Heart right ventricle (tissue), 16 donors: ENCODE measurements at regions not wholly inside any gene's neighbourhood (a gene's known extent, or its start where the extent isn't known, plus 50 kb on each side); places are given as distances from the start of the nearest gene placed in this dataset.

Source experiments
- ATAC-seq, 8 donors: fragments of 200-7000 bp; cut with Tn5 transposase; one replicate each; pipeline ENCODE4 v1.9.1; 2020; ENCODE audit warnings: mild to moderate bottlenecking in 8 of 8, moderate library complexity in 8 of 8, moderate number of reproducible peaks in 1 of 8
- DNase-seq, 2 donors: peaks; one replicate each; pipeline ENCODE4 v3.0.0-alpha.2; 2020
- H3K27ac ChIP-seq, 10 donors: fragments of 200-600 bp; sonication (generic) in 2 of 10; one replicate each; pipeline versions ENCODE4 v1.5.0 to v1.8.0; 2020 to 2022; ENCODE audit warnings: mild to moderate bottlenecking in 3 of 10
- H3K27me3 ChIP-seq, 7 donors: fragments of 200-600 bp; one replicate each; pipeline ENCODE4 v1.8.0; 2021 to 2022; ENCODE audit warnings: mild to moderate bottlenecking in 2 of 7
- H3K36me3 ChIP-seq, 9 donors: fragments of 200-600 bp; sonication (generic) in 1 of 9; one replicate each; pipeline versions ENCODE4 v1.5.0 to v1.8.0; 2020 to 2022; ENCODE audit warnings: mild to moderate bottlenecking in 2 of 9
- H3K4me1 ChIP-seq, 9 donors: fragments of 200-600 bp; sonication (generic) in 1 of 9; one replicate each; pipeline versions ENCODE4 v1.5.0 to v1.8.0; 2020 to 2022; ENCODE audit warnings: mild to moderate bottlenecking in 4 of 9
- H3K4me3 ChIP-seq, 10 donors: fragments of 200-600 bp; sonication (generic) in 2 of 10; one replicate each; pipeline versions ENCODE4 v1.5.0 to v1.8.0; 2020 to 2022; ENCODE audit warnings: mild to moderate bottlenecking in 7 of 10, moderate library complexity in 2 of 10
- H3K9me3 ChIP-seq, 11 donors: fragments of 200-600 bp in 10 of 11; sonication (generic) in 2 of 11; one replicate each; pipeline versions ENCODE4 v1.5.0 to v1.8.0; 2013 to 2022; ENCODE audit warnings: mild to moderate bottlenecking in 2 of 11, control low read depth in 1 of 11, moderate library complexity in 1 of 11
- CTCF ChIP-seq, 9 donors: fragments of 200-600 bp; sonication (generic) in 2 of 9; IDR thresholded peaks; one replicate each; pipeline versions ENCODE4 v1.5.0 to v1.8.0; 2021 to 2022; ENCODE audit warnings: antibody characterized with exemption in 9 of 9, mild to moderate bottlenecking in 5 of 9, moderate library complexity in 1 of 9
- whole genome bisulfite sequencing, 2 donors: extraction: QIAGEN DNeasy Blood & Tissue Kit; methylation state at CpG; one replicate each; pipeline ENCODE4 v1.1.7; 2013; ENCODE audit warnings: inconsistent platforms in 1 of 2; 5-methylcytosine and 5-hydroxymethylcytosine counted together
- intact Hi-C, 10 donors: fragments of 100-400 bp; cut with DNase I; formaldehyde crosslinking; loops; one replicate each; pipeline versions ENCODE4 v1.11.1 to v1.14.2; 2022
- donor health status: Arrhythmogenic right ventricular cardiomyopathy.
- donor health status: ischemic (EF 13 %, LVEDD 7.1; RV severe dilation, severe dysfunction).
- donor health status: healthy with polysubstance abuse.
- donor health status: DM: no; HTN: yes; CAD: no.
- donor health status: DM: no; HTN: no; CAD: no.
- donor health status: ischemic (EF 25% LVEDD 6.9; RV normal size, moderate dysfunction).
- donor health status: ischemic (EF 25% LVEDD 5.7; RV mildly dilated, moderate dysfunction).
- donor health status: healthy.
- donor health status: DM: yes; HTN: yes; CAD: no.
- donor health status: Ischemic cardiomyopathy.
- donor health status: ischemic (EF 35%, LVEDD 5.7; RV mildly dilated, moderate dysfunction).
- donor health status: nonischemic (EF 11% LVEDD 7.7; RV severe dilation, severe dysfunction).
- donor health status: DM: yes; HTN: yes; CAD: no.
- donor health status: PGD.
- donor health status: ischemic (EF 29% LVEDD 5.4; RV normal size, mild dysfunction).
- donor health status: nonischemic (EF 23%, LVEDD 6.1; RV moderate dilation, normal function).

- intact Hi-C loops = no loop called here
- no peak for TF ChIP-seq CTCF (IDR thresholded peaks at IDR 0.05)
Observed at GRCh38 chr9:95777136-95777535, 98.4 kb upstream of the ERCC6L2 start.

GRCh38 chr9:95776176-95776575 lies 99.3 kb upstream of the ERCC6L2 start:
- Histone ChIP-seq H3K36me3 (no peaks in the 10 kb centered on the region), H3K4me3 (no peak overlapping the region), H3K9me3 (no peaks in the 10 kb centered on the region), H3K27me3 (peaks cover 0 to 21% (median 11%) of the 10 kb centered on the region in 7 donors), H3K4me1 (peaks cover 0 to 25% (median 8%) of the 10 kb centered on the region in 9 donors), H3K27ac (no peak overlapping the region)
- no peak for TF ChIP-seq CTCF (IDR thresholded peaks at IDR 0.05)
- ATAC-seq (no peak), DNase-seq (no peak)
- intact Hi-C loops = no loop called here

More at GRCh38 chr9:95777136-95777535, 98.4 kb upstream of the ERCC6L2 start:
- Histone ChIP-seq H3K27me3 (peaks cover 0 to 14% (median 7%) of the 10 kb centered on the region in 7 donors), H3K4me1 (peaks cover 0 to 16% (median 4%) of the 10 kb centered on the region in 9 donors), H3K36me3 (no peaks in the 10 kb centered on the region), H3K27ac (no peak overlapping the region), H3K4me3 (no peak overlapping the region), H3K9me3 (no peaks in the 10 kb centered on the region)
- no peak for DNase-seq
- ATAC-seq = no peak

GRCh38 chr9:95775191-95775590 lies 100.3 kb upstream of the ERCC6L2 start:
- H3K27ac ChIP-seq = no peak overlapping the region
- H3K27me3 ChIP-seq = peaks cover 0 to 31% (median 12%) of the 10 kb centered on the region in 7 donors
- no peaks in the 10 kb centered on the region for H3K9me3 ChIP-seq
- no peak overlapping the region for H3K4me3 ChIP-seq
- intact Hi-C loops = no loop called here
- no peaks in the 10 kb centered on the region for H3K36me3 ChIP-seq
- WGBS, 2 donors = 96 to 97% methylated on average over 5 of the region's 5 CpGs
- DNase-seq = no peak
- H3K4me1 ChIP-seq = peaks cover 0 to 29% (median 8%) of the 10 kb centered on the region in 9 donors
- no peak for ATAC-seq
- TF ChIP-seq CTCF (IDR thresholded peaks at IDR 0.05) = no peak

DNA sequence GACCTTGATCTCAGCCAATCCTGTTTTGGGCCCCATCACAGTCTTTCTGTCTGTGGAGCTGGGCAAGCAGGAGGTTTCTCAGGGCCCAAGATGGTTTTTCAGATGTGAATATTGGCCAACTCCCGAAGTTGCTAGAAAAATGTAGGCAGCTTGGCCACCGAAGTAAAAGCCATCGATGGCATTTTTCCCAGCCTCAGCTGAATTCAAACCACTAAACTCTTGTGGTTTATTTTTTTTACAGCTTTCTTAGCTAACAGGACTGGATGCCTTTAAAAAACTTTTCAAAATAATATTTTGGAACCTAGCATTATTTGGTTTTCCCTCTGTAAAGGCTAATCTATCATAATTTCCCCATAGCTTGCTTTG lies 102.5 kb upstream of the ERCC6L2 start:
- H3K27ac ChIP-seq = peak overlapping the region in 2 of 10 donors; percentile 8 to 43
- ATAC-seq = no peak
- peaks cover 0 to 41% (median 27%) of the 10 kb centered on the region in 7 donors for H3K27me3 ChIP-seq
- DNase-seq = no peak
- intact Hi-C loops = no loop called here
- H3K36me3 ChIP-seq = no peaks in the 10 kb centered on the region
- no peaks in the 10 kb centered on the region for H3K9me3 ChIP-seq
- WGBS, 2 donors = 74 to 78% methylated on average over 3 of the region's 3 CpGs
- H3K4me3 ChIP-seq = peak overlapping the region in 2 of 10 donors; percentile 5 to 8
- H3K4me1 ChIP-seq = peaks cover 0 to 23% (median 8%) of the 10 kb centered on the region in 9 donors
- TF ChIP-seq CTCF (IDR thresholded peaks at IDR 0.05) = no peak
